GM19452 (cell line): ENCODE measurements at regions not wholly inside any gene's neighbourhood (a gene's known extent, or its start where the extent isn't known, plus 50 kb on each side); places are given as distances from the start of the nearest gene placed in this dataset.

Experiments
- ATAC-seq: cut with Tn5 transposase; IDR thresholded peaks from one replicate; pipeline ENCODE4 v1.9.1; 2021; ENCODE audit not compliant: unreplicated experiment

GRCh38 chr10:128823201-128823600, 643.8 kb upstream of the MGMT start:
- ATAC-seq, result no peak

DNA sequence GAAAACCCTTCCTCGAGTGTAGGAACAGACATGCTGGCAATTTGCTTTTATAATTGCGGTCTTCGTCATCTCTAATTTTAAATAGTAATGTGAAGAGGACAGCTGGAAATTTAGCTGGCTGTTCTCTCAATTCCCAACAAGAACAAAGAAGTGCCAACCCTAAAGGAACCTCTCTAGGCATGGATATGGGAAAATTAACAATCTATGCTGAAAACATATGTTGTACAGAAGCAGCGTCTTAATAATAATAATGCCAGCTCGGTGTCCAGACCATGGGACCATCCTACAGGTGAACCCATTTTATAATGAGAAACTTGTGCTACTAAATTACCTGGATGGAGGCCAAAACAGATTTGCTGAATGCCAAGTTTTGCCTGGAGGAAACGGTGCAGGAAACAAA, 641.4 kb upstream of the MGMT start:
- ATAC-seq, result no peak

DNA sequence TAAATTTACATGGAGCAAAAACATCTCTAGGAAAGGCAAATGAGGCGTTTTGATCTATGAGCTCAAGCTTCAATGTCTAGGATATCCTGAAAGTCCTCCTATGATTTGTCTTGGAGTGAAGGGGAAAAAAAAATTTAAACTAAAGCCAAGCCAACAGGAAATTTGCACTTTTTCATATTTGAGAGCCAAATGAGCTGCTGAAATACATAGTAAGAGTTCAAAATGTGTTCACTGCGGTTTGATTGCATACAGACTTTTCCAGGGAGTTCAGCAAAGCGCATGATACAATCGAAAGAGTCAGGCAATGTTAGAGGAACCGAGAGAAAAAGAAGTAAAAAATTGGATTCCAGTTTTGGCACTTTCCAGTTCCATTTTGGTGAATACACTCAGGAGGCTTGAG, 633.4 kb upstream of the MGMT start:
- ATAC-seq, result no peak

DNA sequence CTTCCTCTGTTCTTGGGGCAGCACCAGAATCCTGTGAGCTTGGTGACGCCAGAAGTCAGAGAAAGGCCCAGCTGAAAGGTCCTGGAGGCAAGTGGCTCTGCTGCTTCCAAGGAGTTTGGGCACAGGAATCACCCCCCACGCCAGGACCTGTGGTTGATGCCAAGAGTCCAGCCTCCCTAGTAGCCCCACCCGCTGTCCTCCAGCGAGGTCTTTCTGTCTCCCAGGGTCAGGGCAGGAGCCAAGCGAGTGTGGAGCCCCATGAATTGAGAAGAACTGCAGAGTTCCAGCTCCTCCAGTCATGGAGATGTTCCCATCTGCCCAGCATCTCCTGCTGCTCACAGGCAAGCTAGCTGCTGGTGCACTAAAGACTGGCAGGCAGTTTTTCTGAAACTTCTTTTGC, 631.7 kb upstream of the MGMT start:
- no peak for ATAC-seq

DNA sequence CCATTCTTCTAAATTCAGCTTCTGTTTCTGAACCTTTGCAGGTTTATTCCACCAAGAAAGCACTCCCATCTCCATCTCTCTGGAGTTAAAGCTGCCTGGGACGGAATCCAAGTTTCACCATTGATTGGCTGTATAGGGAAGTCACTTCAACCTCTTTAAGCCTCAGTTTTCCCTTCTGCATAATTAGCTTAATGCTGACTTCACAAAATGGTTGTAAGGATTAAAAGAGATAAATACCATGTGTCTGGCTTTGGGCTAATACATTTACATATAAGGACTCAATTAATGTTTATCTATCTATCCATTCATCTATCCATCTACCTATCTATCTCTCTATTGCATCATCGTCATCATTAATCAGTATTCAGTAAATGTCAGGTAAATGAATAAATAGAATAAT, 629.6 kb upstream of the MGMT start:
- ATAC-seq, result no peak

- ATAC-seq, result no peak
Observed at GRCh38 chr10:128839134-128839533, 627.9 kb upstream of the MGMT start.

- no peak for ATAC-seq
Observed at GRCh38 chr10:128839701-128840100, 627.3 kb upstream of the MGMT start.

GRCh38 chr10:128843972-128844371, 623.1 kb upstream of the MGMT start:
- ATAC-seq, result no peak

DNA sequence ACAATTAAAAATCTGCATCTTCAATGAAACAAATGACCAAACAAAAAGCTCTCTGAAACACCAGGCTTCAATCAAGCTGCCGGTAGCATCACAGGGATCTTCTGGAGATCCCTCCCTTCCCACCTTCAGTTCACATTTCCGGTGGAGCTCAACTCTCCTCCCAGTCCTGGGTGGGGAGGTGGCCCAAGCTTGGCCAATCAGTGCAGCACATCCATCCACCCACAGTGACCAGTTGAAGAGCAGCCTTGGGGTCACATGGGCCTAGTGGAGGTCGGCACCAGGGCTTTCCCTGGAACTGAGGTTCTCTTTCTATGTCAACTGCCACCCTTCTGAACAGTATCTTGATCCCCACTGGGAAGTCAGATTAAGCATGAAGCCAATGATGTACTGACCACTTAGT, 620.1 kb upstream of the MGMT start:
- no peak for ATAC-seq

DNA sequence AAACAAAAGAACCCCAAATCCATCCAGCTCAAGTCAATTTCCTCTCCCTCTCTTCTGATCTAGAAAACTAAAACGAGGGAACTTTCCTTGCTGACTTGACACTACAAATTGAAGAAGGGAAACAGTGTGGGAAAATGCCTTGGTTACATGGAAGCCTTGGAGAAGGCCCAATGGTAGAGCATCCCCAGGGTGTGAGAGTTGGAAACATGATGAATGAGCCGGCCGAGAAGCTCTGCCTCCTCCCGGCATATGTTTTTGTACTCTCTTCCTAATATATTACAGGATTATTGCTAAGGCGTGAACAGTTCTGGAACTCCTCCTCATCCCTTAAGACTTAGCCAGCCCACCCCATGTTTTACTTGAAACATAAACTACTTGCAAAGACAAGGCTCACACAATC, 618.2 kb upstream of the MGMT start:
- ATAC-seq, result no peak

DNA sequence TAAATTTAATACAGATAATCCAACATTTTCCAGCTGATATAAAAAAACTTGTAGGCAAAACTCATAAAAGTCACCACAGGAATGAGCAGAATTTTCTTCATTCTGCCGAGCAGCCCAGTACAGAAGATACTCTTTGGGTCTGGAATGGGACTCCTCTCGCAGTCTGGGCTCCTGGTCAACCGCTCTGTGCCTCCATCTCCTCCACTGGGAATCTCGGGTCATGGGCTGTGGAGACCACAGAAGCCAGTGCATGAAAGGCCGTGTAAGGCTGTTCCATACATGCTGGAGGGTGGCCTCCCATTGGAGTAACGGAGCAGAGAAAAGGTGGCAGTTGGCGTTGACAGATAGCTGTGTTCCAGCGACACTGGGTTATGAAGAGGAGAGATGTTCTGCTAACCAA, 616.4 kb upstream of the MGMT start:
- ATAC-seq, result no peak

DNA sequence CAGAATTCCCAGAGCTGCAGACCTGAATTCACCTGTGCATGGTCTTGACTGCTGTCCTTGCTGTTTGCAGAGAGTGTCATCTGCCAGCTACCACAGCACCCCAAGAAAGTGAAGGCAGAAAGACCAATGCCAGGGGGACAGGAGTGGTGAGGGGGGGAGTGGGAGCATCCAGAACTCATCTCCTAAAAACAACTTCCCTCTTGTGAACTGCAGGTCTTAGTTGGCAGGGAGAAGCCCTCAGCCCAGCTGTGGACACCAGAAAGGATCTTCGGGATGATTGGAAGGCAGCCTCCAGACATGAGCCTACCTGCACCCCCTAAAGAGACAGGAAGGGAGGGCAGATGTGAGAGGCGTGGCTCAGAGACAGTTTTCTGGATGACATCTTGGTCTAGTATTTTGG, 615.8 kb upstream of the MGMT start:
- no peak for ATAC-seq

DNA sequence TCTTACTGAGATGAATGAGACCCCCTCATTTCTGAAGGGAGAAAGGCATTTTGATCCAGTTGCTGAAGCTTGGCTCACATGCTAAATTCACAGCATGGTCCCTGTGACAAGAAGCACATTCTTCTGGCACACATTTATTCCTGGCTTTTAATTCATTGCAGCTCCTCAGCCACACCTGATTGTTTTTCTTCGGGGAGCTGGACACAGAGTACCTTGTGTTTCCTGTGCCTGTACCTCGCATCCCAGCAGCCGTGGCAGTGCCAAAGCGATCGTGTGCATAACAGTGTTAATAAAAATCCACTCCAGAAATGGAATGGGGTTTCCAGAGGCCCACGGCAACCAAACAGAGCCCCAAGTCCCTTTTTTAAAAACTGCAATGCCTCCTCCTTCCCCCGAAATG, 615.3 kb upstream of the MGMT start:
- ATAC-seq, result no peak

- no peak for ATAC-seq
Observed at GRCh38 chr10:128852449-128852848, 614.6 kb upstream of the MGMT start.

- no peak for ATAC-seq
Observed at GRCh38 chr10:128852902-128853301, 614.1 kb upstream of the MGMT start.

DNA sequence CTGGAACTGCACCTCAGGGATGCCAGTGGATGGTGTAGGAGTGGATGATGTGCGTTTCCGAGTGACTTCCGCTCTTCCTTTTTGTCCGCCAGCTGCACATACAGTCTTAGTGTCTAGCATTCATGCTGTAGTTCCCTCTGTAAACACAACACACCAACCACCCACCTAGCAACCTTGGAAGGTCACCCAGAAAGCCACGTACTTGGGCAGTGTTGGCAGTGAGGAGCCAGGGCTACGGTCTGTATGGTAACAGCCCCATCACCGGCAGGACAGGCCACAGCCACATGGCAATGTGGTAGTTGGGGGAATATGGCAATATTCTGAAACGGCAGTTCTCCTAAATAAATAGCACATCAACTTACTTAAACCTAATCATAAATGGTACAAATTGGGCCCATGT, 613.5 kb upstream of the MGMT start:
- no peak for ATAC-seq

DNA sequence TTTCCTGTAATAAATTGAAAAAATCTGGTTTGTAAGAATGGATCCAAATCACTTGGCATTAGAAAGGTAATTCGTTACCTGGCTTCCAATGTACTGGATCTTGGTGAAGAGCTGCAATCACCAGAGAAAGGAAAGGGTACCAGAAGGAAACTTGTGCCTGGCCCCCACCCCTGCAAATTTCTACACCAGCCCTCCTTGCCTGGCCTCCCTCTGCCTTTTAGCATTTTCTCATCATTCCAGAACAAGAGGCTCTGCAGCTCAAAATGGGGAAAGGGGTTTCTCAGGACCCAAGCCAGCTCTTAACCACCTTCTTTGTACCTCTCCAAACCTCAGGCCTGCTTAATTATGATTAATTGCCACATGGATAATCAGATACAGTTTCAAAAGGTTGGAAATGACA, 612.8 kb upstream of the MGMT start:
- no peak for ATAC-seq

- ATAC-seq, result no peak
Observed at GRCh38 chr10:128854963-128855362, 612.1 kb upstream of the MGMT start.

DNA sequence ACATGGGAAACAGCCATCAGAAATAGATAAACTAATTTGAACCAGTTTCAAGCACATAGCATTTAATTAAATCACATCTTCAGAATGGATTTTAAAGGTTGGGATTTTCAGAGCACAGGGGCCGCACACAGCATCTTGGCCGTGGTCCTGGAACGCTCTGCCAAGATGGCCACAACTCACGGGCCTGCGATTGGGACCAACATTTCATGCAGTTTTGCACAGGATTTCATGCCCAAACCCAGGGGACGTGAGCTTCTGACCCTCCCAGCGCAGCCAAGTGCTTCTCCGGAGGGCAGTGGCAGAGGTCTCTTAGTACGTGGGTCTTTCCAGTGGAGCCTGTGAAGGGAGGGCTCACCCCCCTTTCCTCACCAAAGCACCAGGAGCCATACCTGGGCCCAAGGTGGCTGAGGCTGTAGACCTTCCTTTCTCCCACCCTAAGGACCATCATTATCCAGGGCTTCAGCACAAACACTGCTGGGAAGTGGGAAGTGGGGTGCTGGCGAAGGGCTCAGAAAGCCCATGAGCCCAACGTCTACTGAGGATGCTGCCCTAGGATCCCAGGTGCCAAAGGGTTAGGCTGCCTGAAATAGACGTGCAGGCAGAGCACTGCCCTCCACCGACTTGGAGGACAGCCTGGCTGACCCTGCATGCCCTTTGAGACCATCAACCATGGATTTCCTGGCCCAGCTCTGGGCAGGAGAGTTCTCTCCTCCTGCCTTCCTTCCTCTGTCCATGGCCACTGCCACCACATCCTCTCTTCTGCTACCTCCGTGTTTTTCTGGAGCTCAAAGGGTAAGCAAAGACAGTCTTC, 611.2 kb upstream of the MGMT start:
- no peak for ATAC-seq

- no peak for ATAC-seq
Observed at GRCh38 chr10:128859738-128860386, 607.2 kb upstream of the MGMT start.

DNA sequence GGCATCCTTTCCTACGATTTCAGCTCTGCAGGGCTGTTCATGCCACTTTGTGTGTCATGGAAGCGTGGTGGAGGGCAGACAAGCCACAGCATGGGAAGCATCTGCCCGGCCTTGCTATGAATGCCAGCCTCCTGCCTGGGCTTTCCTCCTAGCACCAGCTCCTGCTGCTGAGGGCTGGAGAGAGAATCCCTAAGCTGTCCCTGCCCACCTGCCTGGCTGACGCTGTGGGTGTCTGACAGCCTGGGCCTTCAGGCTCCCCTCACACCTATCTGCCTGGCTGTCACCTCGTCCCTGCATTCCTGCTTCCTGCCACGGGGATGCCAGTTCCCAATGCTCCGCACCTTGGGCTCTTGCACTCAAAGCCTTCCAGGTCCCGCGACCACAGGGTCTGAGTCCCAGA, 606.5 kb upstream of the MGMT start:
- ATAC-seq, result no peak

- ATAC-seq, result no peak
Observed at GRCh38 chr10:128861018-128861901, 605.8 kb upstream of the MGMT start.
